GM21576 (cell line): ENCODE measurements at regions not wholly inside any gene's neighbourhood (a gene's known extent, or its start where the extent isn't known, plus 50 kb on each side); places are given as distances from the start of the nearest gene placed in this dataset.

ENCODE experiments used
- ATAC-seq: cut with Tn5 transposase; IDR thresholded peaks from one replicate; pipeline ENCODE4 v1.9.1; 2021; ENCODE audit warnings: mild to moderate bottlenecking, moderate library complexity; ENCODE audit not compliant: unreplicated experiment

GRCh38 chr1:37238364-37239224 lies 204.3 kb upstream of the GRIK3 start:
- no peak for ATAC-seq

- ATAC-seq = no peak
Observed at GRCh38 chr1:37239225-37239740, 205.0 kb upstream of the GRIK3 start.

GRCh38 chr1:37240897-37241296 lies 206.6 kb upstream of the GRIK3 start:
- ATAC-seq = no peak

- no peak for ATAC-seq
Observed at GRCh38 chr1:37242501-37242900, 208.2 kb upstream of the GRIK3 start.

- no peak for ATAC-seq
Observed at GRCh38 chr1:37243368-37244082, 209.2 kb upstream of the GRIK3 start.

- ATAC-seq = no peak
Observed at GRCh38 chr1:37244083-37244480, 209.8 kb upstream of the GRIK3 start.

GRCh38 chr1:37244815-37245214 lies 210.5 kb upstream of the GRIK3 start:
- ATAC-seq = no peak

GRCh38 chr1:37246631-37247030 lies 212.3 kb upstream of the GRIK3 start:
- ATAC-seq = no peak

GRCh38 chr1:37250371-37250770 lies 216.1 kb upstream of the GRIK3 start:
- no peak for ATAC-seq

GRCh38 chr1:37255136-37255795 lies 219.1 kb upstream of the ZC3H12A start:
- ATAC-seq = no peak

GRCh38 chr1:37255868-37256267 lies 218.5 kb upstream of the ZC3H12A start:
- ATAC-seq = no peak

GRCh38 chr1:37257646-37258045 lies 216.7 kb upstream of the ZC3H12A start:
- no peak for ATAC-seq

GRCh38 chr1:37258068-37258467 lies 216.3 kb upstream of the ZC3H12A start:
- ATAC-seq = no peak

GRCh38 chr1:37259019-37259418 lies 215.4 kb upstream of the ZC3H12A start:
- no peak for ATAC-seq

- no peak for ATAC-seq
Observed at GRCh38 chr1:37261129-37261528, 213.3 kb upstream of the ZC3H12A start.

- no peak for ATAC-seq
Observed at GRCh38 chr1:37262439-37263170, 211.8 kb upstream of the ZC3H12A start.

- no peak for ATAC-seq
Observed at GRCh38 chr1:37265156-37265555, 209.2 kb upstream of the ZC3H12A start.

GRCh38 chr1:37265786-37266667 lies 208.4 kb upstream of the ZC3H12A start:
- no peak for ATAC-seq

GRCh38 chr1:37267111-37267835 lies 207.1 kb upstream of the ZC3H12A start:
- ATAC-seq = no peak
